Left colon (tissue), 2 donors: ENCODE measurements at regions not wholly inside any gene's neighbourhood (a gene's known extent, or its start where the extent isn't known, plus 50 kb on each side); places are given as distances from the start of the nearest gene placed in this dataset.
A peak's percentile ranks its signal among the peaks of the same experiment; 100 is the strongest.

Experiments used
- ATAC-seq: fragments of 200-7000 bp; cut with Tn5 transposase; one replicate; pipeline ENCODE4 v1.9.1; 2020; ENCODE audit warnings: mild to moderate bottlenecking, moderate library complexity
- DNase-seq, 2 donors: peaks; one replicate each; pipeline ENCODE4 v3.0.0-alpha.2; 2020
- intact Hi-C, 2 donors: fragments of 100-400 bp; cut with DNase I in 1 of 2; cut with micrococcal nuclease in 1 of 2; formaldehyde crosslinking; loops; one replicate each; pipeline versions ENCODE4 v1.11.2 to v1.14.0; 2022; cut with DNase I, micrococcal nuclease
- donor health status: DM: no; HTN: no; CAD: no.
- donor health status: DM: yes; HTN: yes; CAD: no.

GRCh38 chr3:117441851-117442250 is 732.3 kb downstream of the TUSC7 start:
- intact Hi-C loops, result no loop called here
- ATAC-seq (no peak), DNase-seq (no peak)

DNA sequence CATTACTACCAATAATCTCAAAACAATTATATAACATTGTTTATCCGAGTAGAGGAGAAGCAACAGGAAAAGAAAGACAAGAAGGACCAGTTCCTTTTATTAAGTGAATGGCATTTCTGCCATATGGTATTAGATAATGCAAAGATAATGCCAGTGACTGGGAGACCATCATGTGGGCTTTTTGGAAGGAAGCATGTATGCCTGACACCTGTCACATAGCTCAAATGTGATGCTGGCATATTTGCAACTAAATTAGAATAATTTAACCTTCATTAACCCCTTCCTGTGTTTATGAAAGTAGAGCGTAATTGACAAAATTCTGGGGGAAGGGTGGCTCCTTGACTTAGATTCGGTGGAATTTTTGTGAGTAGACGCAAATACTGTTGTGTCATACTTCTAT is 733.0 kb downstream of the TUSC7 start:
- intact Hi-C loops, result no loop called here
- no peak for DNase-seq
- no peak for ATAC-seq

DNA sequence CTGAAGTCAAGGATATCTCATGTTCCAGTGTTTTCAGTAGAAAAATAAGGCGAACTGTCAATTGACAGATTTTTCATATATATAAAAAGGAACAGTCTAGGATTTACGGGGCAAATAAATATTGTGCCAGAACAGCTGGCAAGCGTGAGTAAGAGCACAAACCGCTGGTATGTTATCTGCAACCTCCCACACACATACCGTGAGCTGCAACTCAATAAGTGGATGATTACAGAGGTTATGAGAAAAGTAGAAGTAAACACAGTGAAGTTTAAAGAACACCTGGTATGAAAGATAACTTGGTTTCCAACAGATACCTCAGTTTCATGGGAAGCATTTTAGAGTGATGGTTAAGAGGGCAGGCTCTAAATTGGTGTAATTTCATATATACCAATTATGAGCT is 733.4 kb downstream of the TUSC7 start:
- ATAC-seq (peak; percentile 50), DNase-seq (no peak)

GRCh38 chr3:117444175-117444574 is 734.6 kb downstream of the TUSC7 start:
- intact Hi-C loops, result no loop called here
- DNase-seq (no peak), ATAC-seq (no peak)

More for the DNA sequence above, 733.4 kb downstream of the TUSC7 start:
- intact Hi-C loops, result no loop called here

DNA sequence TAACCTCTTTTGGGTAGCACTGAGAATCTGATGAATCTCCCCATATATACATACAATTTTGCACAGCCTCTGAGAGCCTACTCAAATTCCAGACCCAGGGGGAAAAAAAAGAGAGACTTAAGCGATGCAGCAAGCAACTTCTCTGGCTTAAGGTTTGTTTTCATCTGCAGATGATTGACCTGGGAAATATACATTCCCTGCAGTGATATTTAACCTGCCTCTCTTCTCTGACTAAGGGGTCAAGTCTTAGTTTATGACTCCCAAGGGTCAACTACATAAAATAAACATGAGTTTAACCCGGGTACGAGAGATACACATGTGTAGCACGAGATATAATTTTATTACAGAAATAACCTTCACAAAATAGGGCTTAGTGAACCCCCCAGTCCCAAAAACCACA is 737.8 kb downstream of the TUSC7 start:
- DNase-seq (no peak), ATAC-seq (no peak)
- intact Hi-C loops, result no loop called here

GRCh38 chr3:117450026-117450425 is 740.4 kb downstream of the TUSC7 start:
- DNase-seq, result no peak
- intact Hi-C loops, result no loop called here
- no peak for ATAC-seq

- intact Hi-C loops, result no loop called here
- DNase-seq (no peak), ATAC-seq (peak; percentile 48)
Measured at GRCh38 chr3:117454254-117454653, 744.7 kb downstream of the TUSC7 start.

GRCh38 chr3:117454908-117455307 is 745.3 kb downstream of the TUSC7 start:
- DNase-seq, result no peak
- ATAC-seq, result no peak
- intact Hi-C loops, result no loop called here

GRCh38 chr3:117455782-117456181 is 746.2 kb downstream of the TUSC7 start:
- DNase-seq (no peak), ATAC-seq (no peak)
- intact Hi-C loops, result no loop called here

- intact Hi-C loops, result no loop called here
- ATAC-seq (no peak), DNase-seq (no peak)
Measured at GRCh38 chr3:117463276-117464115, 753.9 kb downstream of the TUSC7 start.

DNA sequence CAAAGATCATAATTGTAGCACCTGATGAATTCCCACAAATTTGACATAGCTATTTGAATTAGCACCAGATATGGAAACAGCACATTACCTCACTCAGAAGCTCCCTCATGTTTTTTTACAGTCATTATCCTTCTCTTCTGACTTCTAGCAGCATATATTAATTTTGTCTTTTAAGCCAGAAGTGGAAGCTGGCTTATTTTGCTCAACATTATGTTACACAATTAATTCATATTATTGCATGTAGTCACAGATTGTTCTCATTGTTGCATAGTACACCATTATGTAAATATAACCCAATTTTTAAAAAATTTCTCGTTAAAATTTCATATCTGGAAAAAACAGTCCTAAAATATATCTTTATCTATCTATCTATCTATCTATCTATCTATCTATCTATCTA is 762.3 kb downstream of the TUSC7 start:
- ATAC-seq, result no peak
- intact Hi-C loops, result no loop called here
- no peak for DNase-seq

GRCh38 chr3:117473981-117474538 is 764.5 kb downstream of the TUSC7 start:
- DNase-seq (no peak), ATAC-seq (no peak)
- intact Hi-C loops, result no loop called here

DNA sequence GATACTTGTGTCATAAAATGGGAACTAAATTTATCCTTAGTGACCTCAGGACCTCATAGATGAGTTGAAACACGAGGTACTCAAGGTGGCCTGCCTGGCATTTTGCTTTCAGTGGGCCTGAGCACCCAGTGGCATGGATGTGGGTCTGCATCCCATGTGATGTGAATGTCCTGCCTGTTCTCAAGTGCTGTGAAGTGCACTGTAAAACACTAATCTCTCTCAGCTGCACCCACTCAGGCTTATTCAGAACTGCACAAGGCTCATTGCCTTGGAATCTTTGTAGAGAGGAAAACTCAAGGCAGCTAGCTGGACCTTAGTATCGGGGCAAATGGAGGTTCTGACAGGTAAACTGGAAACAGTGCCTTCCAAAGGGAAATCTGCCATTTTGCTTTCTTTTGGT is 767.0 kb downstream of the TUSC7 start:
- ATAC-seq, result no peak
- DNase-seq, result no peak
- intact Hi-C loops, result no loop called here

DNA sequence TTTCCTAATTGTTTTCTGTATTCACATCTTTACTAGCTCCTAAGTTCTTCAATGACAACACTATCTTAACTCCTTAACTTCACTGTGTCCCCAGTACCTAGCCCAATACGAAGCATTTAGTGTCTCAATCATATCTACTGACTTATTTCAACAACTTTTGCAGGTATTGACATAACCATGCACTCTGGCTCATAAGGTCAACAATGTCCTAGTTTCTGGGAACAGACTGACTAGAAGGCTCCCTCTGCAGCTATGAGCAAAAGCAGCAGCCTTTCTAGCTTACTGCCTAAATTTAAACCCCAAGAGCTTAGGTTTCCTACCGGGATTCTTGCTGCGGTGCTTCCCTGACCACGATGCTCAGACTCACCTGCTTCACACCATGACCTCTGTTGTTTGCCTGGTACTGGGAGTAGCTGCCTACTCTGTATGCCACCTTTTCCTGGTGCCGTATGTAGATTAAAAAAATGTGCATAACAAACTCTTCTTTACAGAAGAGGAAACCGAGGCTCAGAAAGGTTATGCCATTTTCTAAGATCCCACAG is 767.7 kb downstream of the TUSC7 start:
- intact Hi-C loops, result no loop called here
- no peak for DNase-seq
- no peak for ATAC-seq

GRCh38 chr3:117479095-117479494 is 769.5 kb downstream of the TUSC7 start:
- intact Hi-C loops, result no loop called here
- no peak for DNase-seq
- no peak for ATAC-seq

- DNase-seq, result no peak
- intact Hi-C loops, result no loop called here
- no peak for ATAC-seq
Measured at GRCh38 chr3:117480525-117480924, 770.9 kb downstream of the TUSC7 start.

- ATAC-seq (no peak), DNase-seq (no peak)
- intact Hi-C loops, result no loop called here
Measured at GRCh38 chr3:117480972-117481371, 771.4 kb downstream of the TUSC7 start.

GRCh38 chr3:117483839-117484238 is 774.3 kb downstream of the TUSC7 start:
- DNase-seq (no peak), ATAC-seq (no peak)
- intact Hi-C loops, result no loop called here

DNA sequence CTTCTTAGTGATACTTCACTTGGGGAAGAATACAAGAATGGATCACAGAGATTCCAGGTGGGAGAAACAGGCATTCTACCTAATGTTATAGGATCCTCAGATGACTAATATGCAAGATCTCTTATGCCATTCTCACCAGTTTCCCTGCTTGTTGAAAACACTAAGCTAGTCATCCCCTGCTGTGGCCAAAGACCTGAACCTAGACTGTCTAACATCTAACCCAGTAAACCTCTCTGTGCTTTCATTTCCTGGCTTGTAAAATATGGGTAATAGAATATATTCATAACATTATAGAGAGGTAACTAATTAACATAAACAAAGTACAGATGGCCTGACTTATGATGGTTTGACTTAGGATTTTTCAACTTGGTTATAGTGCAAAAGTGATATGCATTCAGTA is 776.3 kb downstream of the TUSC7 start:
- DNase-seq, result no peak
- ATAC-seq, result peak; percentile 14
- intact Hi-C loops, result no loop called here
